ENCODE measurements at regions not wholly inside any gene's neighbourhood (a gene's known extent, or its start where the extent isn't known, plus 50 kb on each side); places are given as distances from the start of the nearest gene placed in this dataset.
"Not testable (repeated sequence)": the region's sequence is repeated elsewhere in the genome, so short reads cannot be mapped to it uniquely, and the experiment has no call there.

DNA sequence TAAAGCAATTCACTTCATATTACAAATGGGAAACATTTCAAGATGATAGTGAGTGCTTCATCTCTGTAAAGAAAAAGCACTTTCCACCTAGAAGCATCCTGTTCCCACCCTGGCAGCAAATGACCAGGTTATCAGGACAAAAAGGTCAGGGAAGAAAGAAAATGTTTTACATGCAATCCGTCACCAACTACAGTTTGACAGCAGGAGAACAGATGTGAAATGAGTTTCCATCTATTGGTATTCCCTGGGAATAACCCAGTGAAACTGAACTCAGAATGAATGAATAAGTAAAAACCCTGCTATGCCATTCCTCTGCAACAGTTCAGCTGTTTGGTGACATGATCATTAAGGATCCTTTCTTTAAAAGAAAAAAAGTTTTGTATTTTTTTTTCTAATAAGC, 67.6 kb downstream of the HTR1A start:
- no peak for DNase-seq

GRCh38 chr5:63878788-63879187, 83.5 kb downstream of the HTR1A start:
- DNase-seq: no peak

- DNase-seq: no peak
Measured at GRCh38 chr5:63877961-63878360, 84.3 kb downstream of the HTR1A start.

DNA sequence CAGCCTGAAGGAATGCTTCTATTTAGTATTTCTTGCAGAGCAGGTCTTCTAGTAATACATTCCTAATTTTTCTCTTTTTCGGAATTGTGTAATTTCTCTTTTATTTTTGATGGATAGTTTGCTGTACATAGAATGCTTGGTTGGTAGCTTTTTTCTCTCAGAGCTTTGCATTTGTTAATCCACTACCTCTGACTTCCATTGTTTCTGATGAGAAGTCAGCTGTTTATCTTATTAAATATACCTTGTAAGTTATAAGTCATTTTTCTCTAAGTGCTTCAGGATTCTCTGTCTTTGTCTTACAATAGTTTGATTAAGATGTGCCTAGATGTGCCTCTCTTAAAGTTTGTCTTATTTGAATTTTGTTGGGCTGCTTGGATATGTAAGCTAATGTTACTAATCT, 101.9 kb downstream of the HTR1A start:
- no peak for DNase-seq

- no peak for DNase-seq
Measured at GRCh38 chr5:63854076-63854475, 108.2 kb downstream of the HTR1A start.

DNA sequence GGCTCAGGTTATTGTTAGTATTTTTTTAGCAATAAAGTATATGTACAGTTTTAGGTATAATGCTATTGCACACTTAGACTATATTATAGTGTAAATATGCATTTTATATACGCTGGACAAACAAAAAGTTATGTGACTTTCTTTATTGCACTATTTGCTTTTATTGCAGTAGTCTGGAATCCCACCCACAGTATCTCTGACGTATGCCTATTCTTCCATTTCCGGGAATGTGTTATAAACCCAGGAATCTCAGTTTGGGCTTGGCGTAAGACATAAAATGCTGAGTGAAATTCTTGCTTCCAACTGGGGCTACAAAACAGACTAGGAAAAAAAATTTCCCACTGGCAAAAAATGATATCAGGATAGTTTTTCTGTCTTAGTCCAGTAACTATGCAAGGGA, 119.1 kb downstream of the HTR1A start:
- DNase-seq: no peak

DNA sequence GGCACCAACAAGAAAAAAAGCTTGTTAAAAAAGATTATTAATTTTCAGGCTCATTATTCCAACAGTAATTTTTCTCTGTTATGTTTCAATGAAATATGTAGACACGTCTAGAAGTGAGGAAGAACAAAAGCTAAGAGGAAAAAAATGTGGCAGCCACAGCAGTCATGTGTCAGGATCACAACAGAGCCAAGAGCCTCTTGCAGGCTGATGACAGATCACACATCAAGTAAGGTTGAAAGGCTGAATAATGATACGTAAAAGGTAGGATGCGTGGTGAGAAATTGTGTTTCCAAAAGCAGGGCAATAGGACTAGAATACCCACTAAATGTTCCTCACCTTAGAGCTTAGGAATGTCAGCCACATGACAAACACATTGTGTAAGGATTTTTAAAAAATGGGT, 124.8 kb downstream of the HTR1A start:
- DNase-seq: no peak

GRCh38 chr5:63831381-63831780, 130.9 kb downstream of the HTR1A start:
- DNase-seq: no peak

DNA sequence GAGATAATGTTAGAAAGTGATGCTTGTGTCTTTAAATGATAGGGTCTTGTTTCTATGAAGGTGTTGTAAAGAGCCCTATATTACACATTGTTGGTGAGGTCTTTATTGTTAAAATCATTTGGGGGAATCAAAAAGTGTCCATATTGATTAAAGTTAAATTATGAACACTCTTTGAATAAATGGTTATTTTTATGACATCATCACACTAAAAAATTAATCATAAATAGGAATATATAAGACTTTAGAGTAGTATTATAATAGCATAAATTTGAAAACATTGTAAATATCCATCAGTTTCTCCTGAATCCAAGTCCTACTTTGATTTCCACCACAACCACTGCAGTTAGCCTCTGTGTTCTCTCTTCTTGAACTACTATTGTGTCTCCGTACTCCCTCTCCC, 136.3 kb downstream of the HTR1A start:
- no peak for DNase-seq

DNA sequence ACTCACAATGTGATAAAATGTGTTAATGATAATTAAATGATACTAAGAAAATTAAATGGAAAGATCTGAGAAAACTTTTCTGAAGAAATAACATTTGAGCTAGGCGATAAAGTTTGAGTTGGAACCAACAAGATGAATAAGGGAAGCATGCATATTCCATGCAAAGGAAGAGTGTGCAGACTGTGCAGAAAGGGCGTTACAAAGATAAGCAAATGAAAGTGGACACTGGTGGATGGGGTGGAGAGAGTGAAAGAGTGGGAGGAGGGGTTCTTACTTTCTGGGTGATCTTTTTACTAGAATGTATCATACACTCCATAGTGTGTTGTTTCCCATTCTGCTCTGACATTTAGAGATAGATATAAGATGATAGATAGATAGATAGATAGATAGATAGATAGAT, 138.7 kb downstream of the HTR1A start:
- DNase-seq: no peak

DNA sequence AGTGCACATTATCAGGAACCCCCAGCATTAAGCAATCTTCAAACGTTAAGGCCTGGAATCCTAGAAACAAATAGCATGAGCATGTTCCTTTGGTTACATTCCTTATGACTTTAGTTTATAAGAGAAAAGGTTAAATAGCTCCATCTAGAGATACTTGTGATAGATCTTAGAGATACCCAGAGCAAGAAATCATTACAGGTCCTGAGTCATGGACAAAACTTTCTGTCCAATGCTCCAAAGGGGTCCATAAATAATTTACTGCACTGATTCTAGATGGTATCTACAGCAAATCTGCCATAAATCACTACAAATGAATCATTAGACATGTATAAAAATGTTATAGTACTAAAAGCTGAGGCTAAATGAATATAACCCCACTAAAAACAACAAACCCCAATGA, 139.6 kb downstream of the HTR1A start:
- no peak for DNase-seq

DNA sequence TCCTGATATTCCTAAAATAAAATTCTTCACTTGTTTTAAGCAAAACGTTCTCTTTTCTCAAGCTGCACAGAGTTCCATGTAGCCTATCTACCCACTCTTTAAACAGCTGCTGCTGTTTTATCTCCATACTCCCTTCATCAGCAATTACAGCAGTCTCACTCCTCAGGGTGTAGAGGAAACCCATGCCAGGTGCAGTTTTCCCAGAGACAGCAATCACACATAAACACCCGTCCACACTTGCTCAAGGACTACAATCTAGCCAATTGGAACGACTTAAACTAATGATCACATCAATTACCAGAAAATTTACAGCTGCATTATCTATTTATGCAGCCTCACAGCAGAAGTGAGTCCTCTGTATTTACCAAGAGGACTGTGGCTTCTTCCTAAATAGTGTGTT, 141.7 kb downstream of the HTR1A start:
- no peak for DNase-seq

DNA sequence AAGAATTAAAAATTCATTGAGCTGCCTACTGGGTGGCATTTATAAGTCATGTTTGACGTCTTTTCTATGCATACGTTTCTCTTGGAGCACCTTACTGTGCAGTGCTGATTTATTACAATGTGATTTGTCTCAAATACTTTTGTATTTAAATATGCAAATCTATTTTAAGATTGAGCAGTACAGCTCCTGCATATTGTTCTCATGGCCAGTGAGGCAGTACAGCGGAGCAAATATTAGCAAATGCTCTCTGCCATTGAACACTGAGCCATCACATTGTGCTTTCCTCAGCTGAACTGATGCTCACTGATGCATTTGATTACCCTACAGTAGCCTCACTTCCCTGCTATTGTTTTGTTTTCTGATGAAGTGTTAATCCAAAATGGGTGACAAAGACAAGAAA, 149.6 kb downstream of the HTR1A start:
- DNase-seq: no peak

DNA sequence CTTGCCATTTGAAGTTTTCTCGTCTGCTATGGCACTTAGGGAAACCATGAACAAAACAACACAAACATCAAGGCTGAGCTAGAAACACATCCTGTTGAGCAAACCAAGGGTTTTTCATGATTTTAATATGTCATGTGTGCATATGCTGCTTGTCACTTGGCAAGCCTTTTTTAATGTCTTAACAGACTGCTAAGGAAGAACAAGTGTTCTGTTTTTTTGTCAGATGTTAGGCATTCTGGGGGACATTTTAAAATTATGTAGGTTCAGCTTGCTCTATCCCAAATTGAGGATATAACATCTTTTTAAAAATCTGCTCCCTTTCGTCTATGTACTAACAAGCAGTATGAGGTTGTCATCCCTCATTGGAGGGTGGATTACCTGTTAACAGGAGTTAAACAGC, 150.3 kb downstream of the HTR1A start:
- no peak for DNase-seq

- no peak for DNase-seq
Measured at GRCh38 chr5:63811286-63811685, 151.0 kb downstream of the HTR1A start.

DNA sequence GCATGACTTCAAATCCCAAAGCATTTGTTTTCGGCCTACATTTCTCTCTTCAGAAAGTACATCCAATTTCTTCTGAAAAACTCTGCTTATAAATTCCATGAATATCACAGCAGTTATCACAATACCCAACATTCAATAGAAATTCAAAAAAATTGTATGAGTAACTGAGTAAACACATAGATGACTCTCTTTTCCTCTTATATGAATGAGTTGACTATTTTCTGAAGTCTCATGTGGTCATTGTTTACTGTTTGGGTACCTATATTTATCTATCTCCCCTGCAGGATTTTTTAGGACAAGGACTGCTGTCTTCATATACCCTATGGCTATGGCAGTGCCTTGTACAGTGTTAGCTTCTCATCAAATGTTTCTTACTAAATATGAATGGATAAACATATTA, 157.1 kb downstream of the HTR1A start:
- no peak for DNase-seq

DNA sequence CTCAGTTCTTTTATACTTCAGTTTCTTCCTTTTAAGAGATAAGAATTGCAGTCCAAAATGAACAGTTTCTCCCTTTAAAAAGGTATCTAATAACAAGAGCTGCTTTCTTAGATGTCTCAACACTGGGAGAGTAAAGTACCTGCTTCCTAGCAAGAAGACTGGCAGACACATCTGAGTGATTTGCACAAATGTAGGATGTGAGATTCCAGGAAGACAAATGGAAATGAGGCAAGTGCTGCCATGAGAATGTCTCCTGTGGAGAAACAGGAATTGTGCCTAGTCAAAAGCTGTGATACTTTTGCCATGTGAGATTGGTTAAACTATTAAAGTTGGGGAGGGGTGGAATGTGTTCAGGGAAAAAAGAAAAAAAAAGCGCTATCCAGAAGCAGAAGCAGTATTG, 159.1 kb downstream of the HTR1A start:
- no peak for DNase-seq

DNA sequence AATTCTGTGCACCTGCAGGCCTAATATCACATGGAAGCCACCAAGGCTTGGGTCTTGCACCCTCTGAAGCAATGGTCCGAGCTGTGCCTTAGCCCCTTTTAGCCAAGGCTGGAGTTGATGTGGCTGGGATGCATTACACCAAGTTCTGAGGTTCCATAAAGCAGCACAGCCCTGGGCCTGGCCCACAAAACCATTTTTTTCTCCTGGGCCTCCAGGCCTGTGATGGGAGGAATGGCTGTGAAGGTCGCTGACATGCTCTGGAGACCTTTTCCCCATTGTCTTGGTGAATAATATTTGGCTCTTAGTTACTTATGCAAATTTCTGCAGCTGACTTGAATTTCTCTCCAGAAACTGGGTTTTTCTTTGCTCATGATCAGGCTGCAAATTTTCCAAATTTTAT, 167.3 kb downstream of the HTR1A start:
- DNase-seq: no peak

DNA sequence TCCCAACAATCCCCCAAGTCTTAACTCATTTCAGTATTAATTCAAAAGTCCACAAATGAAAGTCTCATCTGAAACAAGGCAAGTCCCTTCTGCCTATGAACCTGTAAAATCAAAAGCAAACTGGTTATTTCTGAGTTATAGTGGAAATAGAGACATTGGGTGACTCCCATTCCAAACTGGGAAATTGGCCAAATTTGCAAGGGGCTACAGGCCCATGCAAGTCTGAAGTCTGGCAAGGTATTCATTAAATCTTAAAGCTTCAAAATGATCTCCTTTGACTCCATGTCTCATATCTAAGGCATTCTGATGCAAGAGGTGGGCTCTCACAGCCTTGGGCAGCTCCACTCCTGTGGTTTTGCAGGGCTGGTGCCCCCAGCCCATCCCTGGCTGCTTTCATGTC, 167.9 kb downstream of the HTR1A start:
- DNase-seq: no peak

- no peak for DNase-seq
Measured at GRCh38 chr5:63774939-63775338, 187.3 kb downstream of the HTR1A start.

GRCh38 chr5:63768221-63768620, 194.0 kb downstream of the HTR1A start:
- no peak for DNase-seq

DNA sequence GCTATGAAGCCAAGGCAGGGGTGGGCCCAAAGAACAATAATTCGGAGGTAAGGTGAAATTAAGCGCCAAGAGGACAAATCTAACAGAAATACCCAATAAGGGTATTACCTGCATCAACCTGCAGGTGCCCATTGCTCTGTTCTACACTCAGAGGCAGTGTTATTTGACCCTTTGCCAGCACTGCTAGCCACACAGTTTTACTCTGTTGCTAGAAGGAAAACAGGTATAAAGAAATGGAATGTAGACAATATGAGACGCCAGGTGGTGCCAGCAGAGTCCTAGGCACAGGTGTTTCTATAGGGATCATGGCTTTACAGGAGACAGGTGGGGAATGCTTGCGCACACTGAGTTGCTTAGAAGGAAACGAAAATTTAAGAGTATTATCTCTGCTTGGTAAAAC, 201.3 kb downstream of the HTR1A start:
- DNase-seq: no peak

GRCh38 chr5:63743096-63743798, 219.0 kb downstream of the HTR1A start:
- DNase-seq: no peak

GRCh38 chr5:63732880-63733279, 229.4 kb downstream of the HTR1A start:
- DNase-seq: not testable (repeated sequence)

- DNase-seq: no peak
Measured at GRCh38 chr5:63727583-63727982, 234.7 kb downstream of the HTR1A start.

DNA sequence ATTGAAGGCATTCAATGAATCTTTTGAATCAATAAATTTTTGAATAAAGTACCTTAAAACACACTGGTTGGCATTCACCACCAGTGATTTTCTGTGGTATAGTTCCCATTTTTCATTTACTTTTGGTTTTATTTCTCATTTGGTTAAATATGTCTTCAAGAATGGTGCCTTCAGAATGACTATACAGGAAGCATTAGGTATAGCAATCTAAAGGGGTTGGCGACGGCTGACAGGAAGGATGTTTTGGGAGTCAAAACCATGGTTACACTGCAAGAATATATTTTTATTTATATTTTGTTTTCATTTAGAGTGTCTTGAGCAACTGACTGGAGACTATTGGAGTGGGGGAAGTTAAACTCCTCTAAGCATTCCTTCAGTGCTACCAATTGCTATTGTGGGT, 235.7 kb downstream of the HTR1A start:
- no peak for DNase-seq
